Heart right ventricle (tissue), 16 donors: ENCODE measurements at regions not wholly inside any gene's neighbourhood (a gene's known extent, or its start where the extent isn't known, plus 50 kb on each side); places are given as distances from the start of the nearest gene placed in this dataset.

Experiments
- ATAC-seq, 8 donors: fragments of 200-7000 bp; cut with Tn5 transposase; one replicate each; pipeline ENCODE4 v1.9.1; 2020; ENCODE audit warnings: mild to moderate bottlenecking in 8 of 8, moderate library complexity in 8 of 8, moderate number of reproducible peaks in 1 of 8
- DNase-seq, 2 donors: peaks; one replicate each; pipeline ENCODE4 v3.0.0-alpha.2; 2020
- H3K27ac ChIP-seq, 10 donors: fragments of 200-600 bp; sonication (generic) in 2 of 10; one replicate each; pipeline versions ENCODE4 v1.5.0 to v1.8.0; 2020 to 2022; ENCODE audit warnings: mild to moderate bottlenecking in 3 of 10
- H3K27me3 ChIP-seq, 7 donors: fragments of 200-600 bp; one replicate each; pipeline ENCODE4 v1.8.0; 2021 to 2022; ENCODE audit warnings: mild to moderate bottlenecking in 2 of 7
- H3K36me3 ChIP-seq, 9 donors: fragments of 200-600 bp; sonication (generic) in 1 of 9; one replicate each; pipeline versions ENCODE4 v1.5.0 to v1.8.0; 2020 to 2022; ENCODE audit warnings: mild to moderate bottlenecking in 2 of 9
- H3K4me1 ChIP-seq, 9 donors: fragments of 200-600 bp; sonication (generic) in 1 of 9; one replicate each; pipeline versions ENCODE4 v1.5.0 to v1.8.0; 2020 to 2022; ENCODE audit warnings: mild to moderate bottlenecking in 4 of 9
- H3K4me3 ChIP-seq, 10 donors: fragments of 200-600 bp; sonication (generic) in 2 of 10; one replicate each; pipeline versions ENCODE4 v1.5.0 to v1.8.0; 2020 to 2022; ENCODE audit warnings: mild to moderate bottlenecking in 7 of 10, moderate library complexity in 2 of 10
- H3K9me3 ChIP-seq, 11 donors: fragments of 200-600 bp in 10 of 11; sonication (generic) in 2 of 11; one replicate each; pipeline versions ENCODE4 v1.5.0 to v1.8.0; 2013 to 2022; ENCODE audit warnings: mild to moderate bottlenecking in 2 of 11, control low read depth in 1 of 11, moderate library complexity in 1 of 11
- CTCF ChIP-seq, 9 donors: fragments of 200-600 bp; sonication (generic) in 2 of 9; IDR thresholded peaks; one replicate each; pipeline versions ENCODE4 v1.5.0 to v1.8.0; 2021 to 2022; ENCODE audit warnings: antibody characterized with exemption in 9 of 9, mild to moderate bottlenecking in 5 of 9, moderate library complexity in 1 of 9
- WGBS, 2 donors: extraction: QIAGEN DNeasy Blood & Tissue Kit; methylation state at CpG; one replicate each; pipeline ENCODE4 v1.1.7; 2013; ENCODE audit warnings: inconsistent platforms in 1 of 2; 5-methylcytosine and 5-hydroxymethylcytosine counted together
- intact Hi-C, 10 donors: fragments of 100-400 bp; cut with DNase I; formaldehyde crosslinking; loops; one replicate each; pipeline versions ENCODE4 v1.11.1 to v1.14.2; 2022
- donor health status: Arrhythmogenic right ventricular cardiomyopathy.
- donor health status: ischemic (EF 13 %, LVEDD 7.1; RV severe dilation, severe dysfunction).
- donor health status: healthy with polysubstance abuse.
- donor health status: DM: no; HTN: yes; CAD: no.
- donor health status: DM: no; HTN: no; CAD: no.
- donor health status: ischemic (EF 25% LVEDD 6.9; RV normal size, moderate dysfunction).
- donor health status: ischemic (EF 25% LVEDD 5.7; RV mildly dilated, moderate dysfunction).
- donor health status: healthy.
- donor health status: DM: yes; HTN: yes; CAD: no.
- donor health status: Ischemic cardiomyopathy.
- donor health status: ischemic (EF 35%, LVEDD 5.7; RV mildly dilated, moderate dysfunction).
- donor health status: nonischemic (EF 11% LVEDD 7.7; RV severe dilation, severe dysfunction).
- donor health status: DM: yes; HTN: yes; CAD: no.
- donor health status: PGD.
- donor health status: ischemic (EF 29% LVEDD 5.4; RV normal size, mild dysfunction).
- donor health status: nonischemic (EF 23%, LVEDD 6.1; RV moderate dilation, normal function).

DNA sequence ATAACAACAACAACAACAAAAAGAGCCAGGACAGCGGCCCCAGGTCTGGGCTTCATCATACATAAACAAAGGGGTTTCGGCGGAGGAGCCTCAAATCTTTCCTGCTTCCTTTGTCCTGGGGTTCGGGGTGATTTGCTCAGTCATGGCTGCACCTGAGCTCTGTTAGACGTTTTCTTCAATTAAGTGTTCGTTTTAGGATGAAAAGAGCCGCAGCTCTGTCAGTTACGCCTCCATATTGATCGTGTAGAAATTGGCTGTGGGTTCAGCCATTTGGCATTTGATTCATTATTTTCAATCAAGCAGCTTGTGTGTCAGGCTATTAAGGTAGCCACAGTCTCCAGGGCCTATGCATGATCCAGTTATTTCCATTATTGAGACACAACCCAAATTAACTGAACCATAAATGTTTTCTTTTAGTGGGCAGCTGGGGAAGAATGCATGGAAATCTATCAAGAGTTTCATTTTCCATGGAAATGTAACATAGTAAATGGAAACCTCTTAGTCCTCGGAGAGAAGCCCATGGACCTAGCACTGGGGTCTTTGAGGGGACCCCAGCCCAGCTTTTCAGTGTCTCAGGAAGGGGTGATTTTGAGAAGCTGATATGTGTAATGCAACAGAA, 370.0 kb upstream of the C1orf174 start:
- DNase-seq (no peak), ATAC-seq (no peak)
- WGBS, 2 donors: 76 to 78% methylated on average over 10 of the region's 10 CpGs
- intact Hi-C loops: no loop called here
- Histone ChIP-seq H3K9me3 (peaks cover 0 to 2% (median 0%) of the 10 kb centered on the region in 11 donors), H3K4me3 (no peak overlapping the region), H3K4me1 (no peaks in the 10 kb centered on the region), H3K27ac (no peak overlapping the region), H3K36me3 (no peaks in the 10 kb centered on the region), H3K27me3 (peaks cover 0 to 41% (median 22%) of the 10 kb centered on the region in 7 donors)
- TF ChIP-seq CTCF (IDR thresholded peaks at IDR 0.05): no peak

GRCh38 chr1:4270651-4271337, 370.7 kb upstream of the C1orf174 start:
- intact Hi-C loops: no loop called here
- Histone ChIP-seq H3K27ac (no peak overlapping the region), H3K9me3 (peaks cover 0 to 10% (median 0%) of the 10 kb centered on the region in 11 donors), H3K4me1 (no peaks in the 10 kb centered on the region), H3K27me3 (peaks cover 0 to 49% (median 29%) of the 10 kb centered on the region in 7 donors), H3K36me3 (no peaks in the 10 kb centered on the region), H3K4me3 (no peak overlapping the region)
- ATAC-seq: no peak
- no peak for DNase-seq
- 80 to 84% methylated on average over 13 of the region's 13 CpGs for WGBS, 2 donors
- no peak for TF ChIP-seq CTCF (IDR thresholded peaks at IDR 0.05)

GRCh38 chr1:4271338-4271998, 371.4 kb upstream of the C1orf174 start:
- WGBS, 2 donors: 64 to 71% methylated on average over 8 of the region's 8 CpGs
- ATAC-seq: no peak
- intact Hi-C loops: no loop called here

More at GRCh38 chr1:4271338-4271998, 371.4 kb upstream of the C1orf174 start:
- H3K36me3 ChIP-seq: no peaks in the 10 kb centered on the region
- H3K27ac ChIP-seq: no peak overlapping the region
- DNase-seq: no peak
- no peaks in the 10 kb centered on the region for H3K4me1 ChIP-seq
- TF ChIP-seq CTCF (IDR thresholded peaks at IDR 0.05): no peak
- H3K4me3 ChIP-seq: no peak overlapping the region
- H3K9me3 ChIP-seq: peaks cover 0 to 10% (median 0%) of the 10 kb centered on the region in 11 donors
- H3K27me3 ChIP-seq: peaks cover 0 to 52% (median 36%) of the 10 kb centered on the region in 7 donors
